ENCODE measurements at regions not wholly inside any gene's neighbourhood (a gene's known extent, or its start where the extent isn't known, plus 50 kb on each side); places are given as distances from the start of the nearest gene placed in this dataset.

DNA sequence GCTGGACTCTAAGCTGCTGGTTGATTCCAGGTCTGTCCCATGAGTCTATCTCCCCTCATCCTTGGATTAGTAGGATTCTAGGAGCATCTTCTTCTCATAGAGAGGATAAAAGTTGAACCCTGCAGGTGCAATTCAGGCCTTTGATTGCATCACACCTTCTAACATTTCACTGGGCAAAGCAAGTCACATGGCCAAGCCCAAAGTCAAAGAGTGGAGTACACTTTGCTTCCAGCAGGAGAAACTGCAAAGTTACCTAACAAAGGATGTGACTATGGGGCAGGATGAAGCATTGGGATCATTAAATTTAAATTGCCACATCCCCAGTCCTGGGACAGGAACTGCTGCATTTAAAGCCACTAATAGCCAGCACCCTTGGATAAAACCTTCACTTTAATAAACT lies 51.0 kb upstream of the EGFLAM start:
- no peak for DNase-seq (ENCODE audit: low read depth, low spot score)

DNA sequence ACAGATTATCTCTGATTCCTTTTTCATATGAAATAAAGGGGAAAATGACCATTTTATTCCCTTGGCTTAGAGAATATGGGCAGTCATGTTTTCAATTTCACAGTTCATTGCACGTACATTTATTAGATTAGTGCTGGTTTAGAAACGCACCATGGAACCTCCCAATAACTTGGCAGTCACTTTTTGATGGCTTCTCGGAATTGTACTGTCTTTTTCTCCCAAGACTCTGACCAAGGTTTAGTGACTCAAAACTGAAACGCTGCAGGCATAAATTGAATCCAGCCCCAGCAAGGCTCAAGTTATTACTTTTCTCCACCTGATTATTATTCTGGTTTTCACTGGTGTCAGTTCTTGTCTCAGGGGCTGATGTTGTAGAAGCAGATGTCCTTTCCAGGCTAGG lies 55.6 kb upstream of the EGFLAM start:
- DNase-seq (ENCODE audit: low read depth, low spot score), result no peak

DNA sequence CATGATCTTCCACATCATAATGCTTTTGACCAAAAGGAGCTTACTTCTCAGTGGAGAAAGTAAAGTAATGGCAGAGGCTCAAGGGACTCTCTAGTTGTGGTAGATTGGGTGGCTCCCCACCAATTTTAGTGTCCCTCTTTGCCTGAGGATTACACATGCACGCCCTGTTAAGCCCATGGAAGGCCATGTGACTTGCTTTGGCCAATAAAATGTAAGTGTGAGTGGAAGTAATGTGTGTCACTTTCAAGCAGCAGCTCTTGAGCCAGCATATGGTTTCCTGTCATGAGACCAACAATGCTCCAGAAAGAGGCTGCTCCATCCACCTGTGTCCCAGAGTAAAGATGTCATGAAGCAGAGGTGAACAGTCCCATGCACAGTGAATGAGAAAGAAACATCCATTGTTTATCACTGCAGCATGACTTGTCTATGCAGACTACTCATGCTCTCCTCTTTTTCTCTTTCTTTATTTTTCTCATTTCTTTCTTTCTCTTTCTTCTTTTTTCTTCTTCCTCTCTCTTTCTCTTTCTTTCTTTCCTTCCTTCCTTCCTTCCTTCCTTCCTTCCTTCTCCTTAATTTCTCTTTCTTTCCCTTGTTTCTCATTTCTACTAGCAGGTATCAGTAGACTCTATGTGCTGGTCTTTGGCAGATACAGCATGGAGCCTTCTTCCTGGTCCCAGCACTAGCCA lies 57.3 kb upstream of the EGFLAM start:
- DNase-seq (ENCODE audit: low read depth, low spot score), result no peak

DNA sequence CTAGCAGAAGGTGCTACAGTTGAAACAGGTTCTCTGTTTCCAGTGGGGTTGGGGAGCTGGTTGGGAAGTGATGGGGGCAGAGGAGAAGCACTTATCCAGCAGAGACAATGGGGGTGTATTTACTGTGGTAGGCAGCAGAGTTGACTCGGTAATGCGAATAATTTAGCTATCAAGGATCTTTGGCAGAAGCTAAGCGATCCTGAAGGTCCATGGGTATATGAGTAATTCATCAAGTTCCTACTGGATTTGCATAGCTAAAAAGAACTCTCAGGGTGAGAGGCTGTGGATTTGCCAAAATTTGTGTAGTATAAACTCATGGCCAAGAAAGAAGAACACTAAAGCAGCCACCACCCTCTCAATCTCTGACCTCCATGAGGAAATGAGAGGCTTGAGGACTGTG lies 61.2 kb upstream of the EGFLAM start:
- no peak for DNase-seq (ENCODE audit: low read depth, low spot score)

DNA sequence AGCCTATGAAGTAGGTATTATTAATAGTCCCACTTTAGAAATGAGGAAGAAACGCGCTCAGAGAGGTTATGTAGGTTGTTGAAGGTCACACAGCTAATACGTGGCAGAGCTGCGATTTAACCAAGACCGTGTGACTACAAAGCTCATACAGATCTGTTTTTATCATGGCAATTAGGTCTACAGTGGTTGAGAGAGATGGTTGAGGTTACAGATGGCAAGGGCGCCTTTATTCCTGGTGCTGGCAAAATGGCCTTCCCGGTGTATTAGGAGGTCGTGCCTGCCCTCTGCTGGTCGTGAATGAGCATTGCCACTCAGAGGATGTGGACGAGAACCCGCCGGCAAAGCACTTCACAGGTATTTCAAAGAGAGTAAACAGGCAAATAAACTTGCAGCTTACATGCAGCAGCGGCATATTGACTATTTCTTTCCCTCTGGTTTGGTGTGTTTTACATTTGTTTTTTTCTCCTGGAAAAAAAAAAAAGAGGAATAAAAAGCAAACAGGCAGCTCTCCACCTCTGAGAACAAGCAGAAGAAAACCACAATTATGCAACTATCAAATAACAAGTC lies 65.3 kb upstream of the EGFLAM start:
- peak; percentile 17 for DNase-seq (ENCODE audit: low read depth, low spot score)

DNA sequence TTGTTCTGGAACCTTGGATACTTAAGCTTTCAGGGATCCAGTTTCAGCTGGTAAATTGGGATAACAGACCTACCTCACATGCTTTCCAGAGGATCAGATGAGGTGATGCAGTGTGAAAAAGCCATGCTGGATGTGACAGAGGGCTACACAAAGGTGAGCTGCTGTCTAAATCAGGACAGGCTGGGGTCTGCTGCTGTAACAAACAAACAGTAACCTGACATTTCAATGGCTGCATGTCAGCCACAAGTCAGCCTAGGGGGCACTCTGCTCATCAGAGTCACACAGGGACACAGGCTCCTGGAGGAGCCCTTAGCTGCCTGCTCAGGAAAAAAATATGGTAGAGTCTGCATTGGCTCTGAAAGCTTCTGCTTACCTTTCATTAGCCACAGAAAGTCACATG lies 66.7 kb upstream of the EGFLAM start:
- DNase-seq (ENCODE audit: low read depth, low spot score), result no peak

DNA sequence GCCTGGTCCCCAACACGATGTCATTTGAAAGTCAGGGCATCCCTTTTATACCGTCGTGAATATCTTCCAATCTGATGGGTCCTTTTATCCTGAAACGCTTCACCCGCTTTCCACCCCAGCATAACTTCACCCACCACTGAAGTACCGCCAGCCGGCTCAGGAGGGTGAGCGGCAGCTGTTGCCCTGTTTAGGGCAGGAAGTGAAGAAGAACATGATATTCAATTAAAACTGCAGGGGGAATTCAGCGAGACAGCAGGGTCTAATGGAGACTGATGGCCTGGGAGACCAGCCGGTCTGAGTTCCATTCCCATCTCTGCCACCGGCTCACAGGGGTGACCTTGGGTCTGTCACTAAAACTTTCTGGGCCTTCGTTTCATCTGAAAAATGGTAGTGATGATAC lies 68.2 kb upstream of the EGFLAM start:
- DNase-seq (ENCODE audit: low read depth, low spot score), result no peak

DNA sequence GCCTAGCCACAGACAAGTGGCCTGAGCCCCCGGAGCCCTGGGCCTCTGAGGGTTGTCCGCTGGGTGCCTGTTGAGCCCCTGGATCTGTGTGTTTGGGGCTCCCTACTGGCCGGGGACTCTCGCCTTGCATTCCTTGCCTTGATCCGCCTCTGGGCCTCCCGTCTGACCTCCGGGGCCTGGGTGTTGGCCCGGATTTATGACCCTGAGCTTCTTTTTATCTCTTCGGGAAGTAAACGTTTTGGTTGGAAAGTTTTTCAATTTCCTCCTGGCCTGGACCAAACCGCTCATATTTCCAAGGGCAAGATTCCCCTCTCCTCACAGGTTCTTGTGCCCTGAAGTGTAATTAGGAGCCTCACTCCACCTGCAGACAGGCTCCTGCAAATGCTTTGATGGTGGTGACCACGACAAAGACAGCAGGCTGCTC lies 69.3 kb upstream of the EGFLAM start:
- DNase-seq (ENCODE audit: low read depth, low spot score), result no peak

DNA sequence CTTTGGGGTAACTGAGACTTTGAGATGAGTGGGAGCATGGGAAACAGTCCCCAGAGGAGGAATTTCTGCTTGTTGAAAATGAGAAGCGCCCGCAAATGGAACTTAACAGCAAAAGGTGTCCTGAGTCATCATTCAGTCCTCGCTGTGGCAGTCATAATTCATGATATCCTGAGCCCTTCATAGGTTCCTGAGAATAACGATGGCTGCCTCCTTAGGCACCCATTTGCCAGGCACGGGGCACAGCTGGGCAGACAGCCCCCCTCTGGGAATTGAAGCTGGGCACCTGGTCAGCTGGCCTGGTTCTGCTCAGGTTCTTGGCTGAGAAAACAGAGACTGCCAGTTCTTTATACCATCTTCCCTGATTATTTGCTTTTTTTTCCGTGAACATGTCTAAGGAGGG lies 69.8 kb upstream of the EGFLAM start:
- DNase-seq (ENCODE audit: low read depth, low spot score), result no peak

DNA sequence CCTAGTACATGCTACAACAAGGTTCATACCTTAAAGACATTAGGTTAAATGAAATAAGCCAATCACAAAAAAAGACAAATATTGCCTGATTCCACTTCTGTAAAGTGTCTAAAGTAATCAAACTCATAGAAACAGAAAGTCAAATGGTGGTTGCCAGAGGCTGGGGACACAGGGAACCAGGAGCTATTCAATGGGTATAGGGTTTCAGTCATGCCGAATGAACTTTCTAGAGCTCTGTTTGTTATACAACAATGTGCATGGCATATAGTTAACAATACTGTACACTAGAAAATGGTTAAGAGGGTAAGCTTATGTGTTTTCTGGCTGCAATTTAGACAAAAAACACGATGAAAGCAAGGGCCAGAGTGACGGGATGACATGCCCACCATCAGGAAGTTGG lies 70.8 kb upstream of the EGFLAM start:
- DNase-seq (ENCODE audit: low read depth, low spot score), result no peak

DNA sequence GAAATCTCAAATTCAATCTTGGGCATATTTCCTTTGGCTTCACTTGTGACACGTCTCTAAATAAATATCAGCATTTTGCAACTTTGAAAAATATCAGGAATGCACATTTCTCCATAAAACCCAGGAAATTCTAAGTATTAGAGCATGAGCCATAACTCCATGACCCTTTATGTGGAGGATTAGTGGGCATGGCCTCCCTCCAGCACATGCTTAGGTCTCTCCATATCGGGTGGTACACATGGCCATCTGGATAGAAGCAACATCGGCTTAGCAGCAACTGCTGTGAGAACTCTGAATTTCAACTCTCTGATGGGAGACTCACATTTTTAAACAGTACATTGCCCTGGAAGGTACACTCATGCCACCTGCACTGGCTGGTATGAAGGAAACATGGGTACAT lies 73.7 kb upstream of the EGFLAM start:
- no peak for DNase-seq (ENCODE audit: low read depth, low spot score)

DNA sequence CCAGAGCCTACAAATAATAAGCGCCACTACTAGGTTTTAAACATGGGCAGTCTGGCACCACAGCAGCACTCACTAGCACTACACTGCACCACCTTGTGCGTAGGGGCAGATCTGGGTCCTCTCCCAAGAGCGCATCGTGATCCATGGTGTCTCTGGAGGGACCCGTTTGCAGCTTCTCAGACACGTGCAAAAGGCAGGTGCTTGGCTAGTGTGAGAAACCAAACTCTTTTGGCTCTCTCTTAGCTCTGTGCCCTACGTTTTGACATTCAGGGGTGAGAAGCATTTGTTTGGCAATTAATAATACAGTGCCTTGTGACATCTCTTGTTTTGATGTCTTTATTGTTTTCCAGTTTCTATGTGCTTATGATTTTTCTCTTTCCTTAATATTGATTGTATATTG lies 75.4 kb upstream of the EGFLAM start:
- DNase-seq (ENCODE audit: low read depth, low spot score), result no peak

DNA sequence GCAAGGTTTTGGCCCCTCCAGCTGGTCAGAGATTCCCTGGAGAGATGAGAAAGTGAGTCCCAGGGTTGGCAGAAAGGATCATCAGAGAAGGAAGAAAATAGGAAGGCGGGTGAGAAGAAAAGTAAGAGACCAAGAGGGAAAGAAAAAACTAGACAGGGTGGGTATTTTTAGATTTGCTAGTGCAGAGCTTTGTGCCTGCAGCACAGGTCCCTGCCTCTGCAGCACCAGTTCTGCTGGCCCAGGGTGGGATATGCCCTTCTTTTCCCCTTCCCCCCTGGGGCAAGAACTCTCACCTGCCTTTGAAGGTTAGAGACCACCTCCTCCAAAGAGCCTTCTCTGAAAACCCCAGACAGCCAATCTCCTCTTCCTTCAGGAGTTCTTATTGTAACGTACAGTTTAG lies 90.3 kb upstream of the EGFLAM start:
- DNase-seq (ENCODE audit: low read depth, low spot score), result no peak

DNA sequence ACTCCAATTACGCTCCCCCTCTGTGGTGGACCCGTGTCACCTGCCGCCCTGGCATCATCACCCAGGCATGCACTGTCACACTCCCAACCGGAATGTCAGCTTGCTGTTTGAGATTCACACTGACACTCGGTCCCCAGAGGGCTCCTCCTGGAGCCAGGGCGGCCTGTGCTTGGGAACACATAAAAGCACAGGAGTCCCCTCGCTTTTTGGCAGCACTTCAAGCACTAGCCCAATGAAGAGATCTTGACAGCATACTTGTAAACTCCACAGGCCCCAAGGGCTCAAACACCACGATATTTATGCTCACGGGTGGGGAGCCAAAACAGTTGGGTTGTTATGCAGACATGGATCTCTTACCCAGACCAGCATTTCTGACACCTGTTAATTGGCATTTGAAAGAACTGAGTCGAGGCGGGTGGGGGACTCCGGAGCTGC lies 90.8 kb upstream of the EGFLAM start:
- no peak for DNase-seq (ENCODE audit: low read depth, low spot score)

DNA sequence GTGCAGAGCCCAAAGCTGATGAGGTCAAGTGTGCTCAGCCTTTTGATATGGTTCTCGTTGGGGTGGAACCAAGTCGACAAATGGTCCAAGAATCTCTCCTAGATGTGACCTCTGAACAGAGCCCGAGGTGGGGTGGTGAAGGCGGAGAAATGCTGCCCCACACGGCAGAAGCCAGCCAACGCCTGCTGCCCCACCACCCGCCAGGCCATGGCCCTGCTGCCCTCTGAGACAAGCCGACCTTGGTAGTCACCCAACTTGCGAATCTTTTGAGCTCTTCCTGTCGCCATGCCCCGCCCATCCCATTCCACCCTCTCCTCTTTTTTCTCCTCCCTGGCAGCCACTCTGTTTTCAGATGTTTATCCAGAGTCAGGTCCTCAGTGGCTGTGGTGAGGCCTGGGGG lies 91.5 kb upstream of the EGFLAM start:
- DNase-seq (ENCODE audit: low read depth, low spot score), result no peak

DNA sequence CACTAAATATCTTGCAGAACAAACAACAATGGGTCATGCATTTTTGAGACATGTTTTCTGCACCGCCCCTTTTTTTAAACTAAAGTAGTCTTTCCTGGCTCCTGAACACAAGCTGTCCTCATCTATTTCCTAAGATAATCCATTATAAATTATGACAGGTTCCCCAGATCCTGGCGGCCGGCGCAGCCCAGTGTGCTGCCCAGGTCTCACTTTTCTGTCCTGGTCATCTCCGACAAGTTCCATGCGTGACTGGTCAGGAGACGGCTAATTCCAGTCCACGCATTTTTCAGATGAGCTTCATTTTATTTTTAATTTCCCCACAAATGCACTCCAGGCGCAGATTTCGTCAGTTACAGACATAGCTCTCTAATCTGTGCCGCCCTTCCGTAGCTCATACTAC lies 92.9 kb upstream of the EGFLAM start:
- DNase-seq (ENCODE audit: low read depth, low spot score), result no peak

DNA sequence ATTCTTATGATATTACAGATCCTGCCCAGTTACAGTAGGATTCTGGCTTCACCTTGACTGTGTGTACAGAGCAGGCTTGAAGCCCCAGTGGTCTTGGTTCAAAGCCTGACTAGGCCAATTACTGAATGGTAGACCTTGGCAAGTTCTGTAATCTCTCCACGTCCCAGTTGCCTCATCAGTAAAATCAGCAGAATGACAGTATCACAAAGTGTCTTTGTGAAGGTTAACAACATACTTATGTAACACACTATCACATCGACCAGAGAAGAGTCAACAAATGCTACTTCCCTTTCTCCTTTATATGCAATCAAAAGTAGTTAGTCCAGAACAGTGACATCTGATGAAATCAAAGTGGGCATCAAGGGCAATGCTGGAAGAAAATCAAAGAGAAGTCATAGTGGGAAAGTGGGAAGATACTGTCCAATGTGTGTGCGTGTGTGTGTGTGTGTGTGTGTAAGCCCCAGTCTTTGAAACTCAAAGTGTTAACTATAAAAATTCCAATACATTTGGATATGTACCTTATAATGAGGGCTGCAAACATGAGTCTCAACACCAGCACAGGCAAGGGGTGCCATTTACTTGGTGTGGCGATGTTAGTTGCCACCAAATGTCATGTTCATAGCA lies 93.5 kb upstream of the EGFLAM start:
- no peak for DNase-seq (ENCODE audit: low read depth, low spot score)

DNA sequence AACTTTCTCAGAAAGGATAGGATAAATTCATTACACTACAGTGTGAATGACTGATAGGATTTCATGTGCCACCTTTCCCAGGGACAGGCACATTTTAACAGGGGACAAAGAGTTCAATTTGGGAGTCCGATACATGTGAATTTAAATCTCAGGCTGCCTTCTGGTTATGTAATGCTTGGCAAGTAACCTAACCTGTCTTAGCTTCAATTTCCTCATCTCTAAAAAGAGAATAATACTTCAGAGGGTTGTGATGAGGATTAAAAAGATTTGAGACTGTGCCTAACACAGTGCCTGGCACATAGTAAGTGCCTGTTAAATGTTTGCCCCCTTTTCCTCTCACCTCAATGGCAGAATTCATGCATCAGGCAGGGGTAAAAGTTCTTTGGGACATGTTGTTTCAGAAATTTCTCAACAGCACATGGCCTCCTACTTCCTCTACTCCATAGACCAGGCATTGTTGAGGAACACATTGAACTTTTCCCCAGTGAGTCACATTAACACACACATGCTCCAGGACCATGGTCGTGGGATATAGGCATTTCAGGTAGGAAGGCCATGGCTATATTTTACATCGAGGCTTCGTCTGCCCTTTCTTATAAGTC lies 94.6 kb upstream of the EGFLAM start:
- no peak for DNase-seq (ENCODE audit: low read depth, low spot score)

DNA sequence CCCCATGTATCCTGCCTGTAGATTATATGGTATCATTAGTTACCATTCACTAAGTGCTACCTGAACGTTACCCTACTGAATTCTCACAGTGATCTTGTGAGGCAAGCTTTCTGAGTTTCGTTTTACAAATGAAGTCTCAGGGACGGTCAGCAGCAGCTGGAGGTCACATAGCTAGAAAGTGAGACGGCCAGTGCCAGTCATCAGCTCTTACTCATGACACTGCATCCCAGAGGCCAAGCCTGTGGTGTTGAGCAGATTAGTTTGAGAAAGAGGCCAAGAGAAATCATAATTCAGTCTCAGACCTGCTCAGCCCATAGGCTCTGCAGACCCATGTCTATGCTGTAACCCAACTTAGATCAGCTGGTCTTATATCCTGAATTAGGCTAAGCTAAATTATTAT lies 95.7 kb upstream of the EGFLAM start:
- DNase-seq (ENCODE audit: low read depth, low spot score), result no peak

DNA sequence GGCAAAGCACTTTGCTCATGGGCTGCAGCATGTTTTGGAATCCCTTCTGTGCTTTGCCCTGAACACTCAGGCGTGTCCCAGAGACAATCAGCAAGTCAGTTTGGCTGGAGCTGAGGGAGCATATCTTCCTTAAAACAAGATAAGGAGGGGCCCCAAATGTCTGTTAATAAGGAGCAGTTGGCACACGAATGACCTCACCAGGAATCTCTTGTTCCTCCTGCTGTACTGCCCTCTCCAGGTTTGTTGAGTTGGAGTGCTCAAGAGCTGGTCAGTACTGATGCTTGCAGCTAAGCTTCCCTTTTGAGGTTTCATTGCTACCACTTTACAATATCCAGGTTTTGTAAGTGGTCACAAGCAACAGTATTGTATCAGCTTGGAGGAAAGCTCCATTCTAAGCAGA lies 101.3 kb upstream of the EGFLAM start:
- no peak for DNase-seq (ENCODE audit: low read depth, low spot score)

DNA sequence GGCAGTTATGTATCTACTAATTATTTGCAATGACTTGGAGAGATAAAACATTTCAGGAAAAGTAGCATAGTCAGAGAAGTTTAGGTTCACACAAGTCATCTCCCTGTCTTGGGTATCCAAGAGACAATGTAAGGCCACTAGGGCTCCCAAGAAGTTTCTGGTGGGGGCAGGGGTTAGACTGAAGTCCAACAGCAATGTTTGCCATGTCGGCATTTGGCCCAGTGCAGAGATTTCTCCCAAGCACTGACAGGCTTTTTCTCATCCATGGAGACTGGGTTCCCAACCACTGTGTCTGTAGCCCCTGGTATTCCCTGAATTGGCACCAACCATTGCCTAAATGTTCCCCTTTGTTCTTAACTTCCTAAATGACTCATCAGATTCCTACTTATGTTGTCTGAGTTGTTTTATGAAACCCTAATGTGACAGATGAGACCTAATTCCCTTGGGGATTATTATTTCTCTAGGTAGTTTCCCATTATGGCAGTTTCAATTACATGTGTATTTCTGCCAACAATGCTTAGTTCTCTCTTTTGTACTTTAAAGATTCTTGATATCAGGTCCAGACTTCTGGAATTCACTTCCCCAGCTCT lies 103.6 kb upstream of the EGFLAM start:
- DNase-seq (ENCODE audit: low read depth, low spot score), result no peak

DNA sequence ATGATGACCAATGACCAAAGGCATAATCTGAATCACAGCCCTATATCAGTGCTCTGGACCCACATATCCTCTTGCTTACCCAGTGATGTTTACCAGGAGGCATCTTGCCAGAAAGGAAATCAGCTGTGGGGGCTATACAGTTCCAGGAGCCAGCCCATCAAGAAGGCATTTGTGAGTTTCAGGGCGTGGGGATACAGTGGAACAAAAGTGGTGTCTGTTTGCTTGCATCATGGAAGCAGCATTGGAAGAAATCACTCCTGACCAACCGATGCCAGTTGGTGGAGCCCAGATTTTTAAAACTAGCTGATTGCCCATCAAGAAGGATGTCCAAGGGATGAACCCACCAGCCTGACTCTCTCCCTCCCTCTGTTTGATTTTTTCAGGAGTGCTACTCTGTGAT lies 106.5 kb upstream of the EGFLAM start:
- no peak for DNase-seq (ENCODE audit: low read depth, low spot score)

DNA sequence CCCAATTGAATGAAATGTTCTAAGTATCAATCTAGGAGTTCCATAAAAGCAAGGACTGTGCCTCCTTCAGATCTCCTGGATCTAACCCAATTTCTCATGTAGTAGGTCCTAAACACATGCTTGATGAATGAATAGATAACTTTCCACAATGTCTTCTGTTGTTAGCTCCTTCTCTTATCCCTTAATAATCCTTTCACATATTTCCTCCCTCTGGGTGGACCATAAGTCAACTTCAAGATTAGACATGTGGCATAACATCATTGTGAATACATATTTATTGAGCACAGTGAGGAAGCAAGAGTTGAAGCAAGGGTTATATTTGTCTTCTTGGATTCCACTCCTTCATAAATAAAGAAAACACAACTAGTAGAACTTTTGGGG lies 108.6 kb upstream of the EGFLAM start:
- DNase-seq (ENCODE audit: low read depth, low spot score), result no peak
